ENCODE measurements at regions not wholly inside any gene's neighbourhood (a gene's known extent, or its start where the extent isn't known, plus 50 kb on each side); places are given as distances from the start of the nearest gene placed in this dataset.

- H3K4me3 Mint-ChIP-seq (ENCODE audit: unreplicated experiment) = no peak overlapping the region
- no peaks in the 10 kb centered on the region for H3K9me3 Mint-ChIP-seq (ENCODE audit: unreplicated experiment)
- DNase-seq (ENCODE audit: extremely low spot score, unreplicated experiment) = no peak
- no peaks in the 10 kb centered on the region for H3K27me3 Mint-ChIP-seq (ENCODE audit: unreplicated experiment)
- H3K4me1 Mint-ChIP-seq (ENCODE audit: unreplicated experiment) = peaks cover 10% of the 10 kb centered on the region
- no peak for TF ChIP-seq CTCF (IDR thresholded peaks at IDR 0.05)
- no peak overlapping the region for H3K27ac Mint-ChIP-seq (ENCODE audit: unreplicated experiment)
- H3K36me3 Mint-ChIP-seq (ENCODE audit: unreplicated experiment) = no peaks in the 10 kb centered on the region
Observed at GRCh38 chr12:5294274-5295070, 137.4 kb upstream of the NTF3 start.

- TF ChIP-seq CTCF (IDR thresholded peaks at IDR 0.05) = no peak
- H3K4me3 Mint-ChIP-seq (ENCODE audit: unreplicated experiment) = no peak overlapping the region
- H3K27ac Mint-ChIP-seq (ENCODE audit: unreplicated experiment) = no peak overlapping the region
- H3K27me3 Mint-ChIP-seq (ENCODE audit: unreplicated experiment) = no peaks in the 10 kb centered on the region
- no peaks in the 10 kb centered on the region for H3K36me3 Mint-ChIP-seq (ENCODE audit: unreplicated experiment)
- peaks cover 10% of the 10 kb centered on the region for H3K4me1 Mint-ChIP-seq (ENCODE audit: unreplicated experiment)
- H3K9me3 Mint-ChIP-seq (ENCODE audit: unreplicated experiment) = no peaks in the 10 kb centered on the region
- no peak for DNase-seq (ENCODE audit: extremely low spot score, unreplicated experiment)
Observed at GRCh38 chr12:5295151-5295550, 136.8 kb upstream of the NTF3 start.

GRCh38 chr12:5295996-5296395 is 135.9 kb upstream of the NTF3 start:
- H3K27me3 Mint-ChIP-seq (ENCODE audit: unreplicated experiment) = no peaks in the 10 kb centered on the region
- DNase-seq (ENCODE audit: extremely low spot score, unreplicated experiment) = no peak
- no peak for TF ChIP-seq CTCF (IDR thresholded peaks at IDR 0.05)
- H3K4me3 Mint-ChIP-seq (ENCODE audit: unreplicated experiment) = no peak overlapping the region
- H3K4me1 Mint-ChIP-seq (ENCODE audit: unreplicated experiment) = peaks cover 10% of the 10 kb centered on the region
- H3K36me3 Mint-ChIP-seq (ENCODE audit: unreplicated experiment) = no peaks in the 10 kb centered on the region
- H3K9me3 Mint-ChIP-seq (ENCODE audit: unreplicated experiment) = no peaks in the 10 kb centered on the region
- no peak overlapping the region for H3K27ac Mint-ChIP-seq (ENCODE audit: unreplicated experiment)

- H3K4me3 Mint-ChIP-seq (ENCODE audit: unreplicated experiment) = no peak overlapping the region
- H3K27ac Mint-ChIP-seq (ENCODE audit: unreplicated experiment) = no peak overlapping the region
- no peaks in the 10 kb centered on the region for H3K27me3 Mint-ChIP-seq (ENCODE audit: unreplicated experiment)
- no peaks in the 10 kb centered on the region for H3K36me3 Mint-ChIP-seq (ENCODE audit: unreplicated experiment)
- DNase-seq (ENCODE audit: extremely low spot score, unreplicated experiment) = no peak
- H3K4me1 Mint-ChIP-seq (ENCODE audit: unreplicated experiment) = peaks cover 9% of the 10 kb centered on the region
- TF ChIP-seq CTCF (IDR thresholded peaks at IDR 0.05) = no peak
- no peaks in the 10 kb centered on the region for H3K9me3 Mint-ChIP-seq (ENCODE audit: unreplicated experiment)
Observed at GRCh38 chr12:5301539-5301938, 130.4 kb upstream of the NTF3 start.

- TF ChIP-seq CTCF (IDR thresholded peaks at IDR 0.05) = no peak
- Mint-ChIP-seq H3K36me3 (ENCODE audit: unreplicated experiment) (no peaks in the 10 kb centered on the region), H3K27me3 (ENCODE audit: unreplicated experiment) (no peaks in the 10 kb centered on the region), H3K4me3 (ENCODE audit: unreplicated experiment) (no peak overlapping the region), H3K27ac (ENCODE audit: unreplicated experiment) (no peak overlapping the region), H3K4me1 (ENCODE audit: unreplicated experiment) (peaks cover 13% of the 10 kb centered on the region), H3K9me3 (ENCODE audit: unreplicated experiment) (no peaks in the 10 kb centered on the region)
- DNase-seq (ENCODE audit: extremely low spot score, unreplicated experiment) = no peak
Observed at GRCh38 chr12:5305425-5305824, 126.5 kb upstream of the NTF3 start.

Measured in osteocyte (in vitro differentiated cells).